NCI-H146 (cell line): ENCODE measurements at regions not wholly inside any gene's neighbourhood (a gene's known extent, or its start where the extent isn't known, plus 50 kb on each side); places are given as distances from the start of the nearest gene placed in this dataset.
"Not testable (repeated sequence)": the region's sequence is repeated elsewhere in the genome, so short reads cannot be mapped to it uniquely, and the experiment has no call there.

Experiments
- DNase-seq: peaks from one replicate; lab custom pipeline; 2025; lab: John Stamatoyannopoulos, UW

DNA sequence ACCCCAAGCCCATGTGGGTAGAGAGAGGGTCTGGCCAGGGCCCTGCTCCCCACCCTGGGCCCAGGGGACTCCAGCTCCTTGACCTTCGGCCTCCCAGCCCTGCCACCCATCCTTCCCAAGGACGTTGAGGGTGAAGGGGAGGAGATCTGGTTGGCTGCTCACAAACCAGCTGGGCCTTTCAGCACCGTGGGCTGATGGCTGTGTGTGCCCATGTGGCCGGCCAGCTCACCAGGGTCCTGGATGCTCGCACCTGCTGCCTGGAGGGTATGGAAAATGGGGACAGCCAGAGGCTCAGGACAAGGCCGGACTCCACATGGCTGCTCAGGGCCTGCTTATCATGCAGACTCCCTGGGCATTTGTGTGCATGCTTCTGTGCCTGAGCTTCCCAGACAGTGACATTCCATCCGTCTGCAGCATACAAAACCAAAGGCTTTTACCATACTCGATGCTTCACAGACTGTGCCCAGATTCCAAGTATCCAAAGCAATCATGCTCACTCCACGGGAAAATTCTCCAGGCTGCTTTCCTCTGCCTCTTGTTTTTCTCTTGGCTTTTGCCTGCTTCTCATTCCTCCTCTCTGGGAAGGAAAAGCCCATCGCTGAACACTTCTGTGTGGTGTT is 112.5 kb upstream of the ZNF469 start:
- DNase-seq: not testable (repeated sequence)

DNA sequence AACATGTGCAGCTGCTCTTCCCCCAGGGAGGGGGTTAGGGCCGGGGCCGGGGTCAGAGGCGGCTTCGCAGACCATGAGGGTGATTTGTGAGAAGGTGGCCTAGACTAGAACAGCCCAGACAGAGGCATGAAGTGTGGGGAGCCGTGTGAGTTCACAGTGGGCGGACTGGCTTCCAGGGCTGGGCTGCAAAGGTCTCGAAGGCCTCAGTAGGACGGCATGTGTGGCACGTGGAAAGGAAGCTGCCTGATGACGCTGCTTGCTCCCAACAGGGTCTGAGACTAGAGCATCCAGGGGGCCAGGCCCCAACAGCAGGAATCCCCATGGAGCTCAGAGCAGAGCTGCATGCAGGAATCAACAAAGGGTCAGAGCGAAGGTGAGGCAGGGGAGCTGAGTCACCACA is 111.5 kb upstream of the ZNF469 start:
- not testable (repeated sequence) for DNase-seq

DNA sequence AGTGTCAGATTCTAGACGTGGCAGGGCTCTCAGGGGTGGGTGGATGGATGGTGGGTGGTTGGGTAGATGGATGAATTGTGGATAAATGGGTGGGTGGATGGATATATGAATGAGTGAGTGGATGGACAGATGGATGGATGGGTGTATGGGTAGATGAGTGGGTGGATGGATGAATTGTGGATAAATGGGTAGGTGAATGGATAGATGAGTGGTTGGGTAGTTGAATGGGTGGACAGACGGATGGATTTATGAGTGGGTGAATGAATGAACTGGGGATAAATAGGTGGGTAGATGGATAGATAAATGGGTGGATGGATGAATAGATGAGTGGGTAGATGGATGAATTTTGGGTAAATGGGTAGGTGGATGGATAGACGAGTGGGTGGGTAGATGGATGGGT is 111.0 kb upstream of the ZNF469 start:
- not testable (repeated sequence) for DNase-seq

DNA sequence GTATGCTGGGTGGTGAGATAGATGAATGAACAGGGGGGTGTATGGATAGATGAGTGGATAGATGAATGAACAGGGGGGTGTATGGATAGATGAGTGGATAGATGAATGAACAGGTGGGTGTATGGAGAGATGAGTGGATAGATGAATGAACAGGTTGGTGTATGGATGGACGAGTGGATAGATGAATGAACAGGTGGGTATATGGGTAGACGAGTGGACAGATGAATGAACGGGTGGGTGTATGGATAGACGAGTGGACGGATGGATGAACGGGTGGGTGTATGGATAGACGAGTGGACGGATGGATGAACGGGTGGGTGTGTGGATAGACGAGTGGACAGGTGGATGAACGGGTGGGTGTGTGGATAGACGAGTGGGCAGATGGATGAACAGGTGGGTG is 110.3 kb upstream of the ZNF469 start:
- not testable (repeated sequence) for DNase-seq

DNA sequence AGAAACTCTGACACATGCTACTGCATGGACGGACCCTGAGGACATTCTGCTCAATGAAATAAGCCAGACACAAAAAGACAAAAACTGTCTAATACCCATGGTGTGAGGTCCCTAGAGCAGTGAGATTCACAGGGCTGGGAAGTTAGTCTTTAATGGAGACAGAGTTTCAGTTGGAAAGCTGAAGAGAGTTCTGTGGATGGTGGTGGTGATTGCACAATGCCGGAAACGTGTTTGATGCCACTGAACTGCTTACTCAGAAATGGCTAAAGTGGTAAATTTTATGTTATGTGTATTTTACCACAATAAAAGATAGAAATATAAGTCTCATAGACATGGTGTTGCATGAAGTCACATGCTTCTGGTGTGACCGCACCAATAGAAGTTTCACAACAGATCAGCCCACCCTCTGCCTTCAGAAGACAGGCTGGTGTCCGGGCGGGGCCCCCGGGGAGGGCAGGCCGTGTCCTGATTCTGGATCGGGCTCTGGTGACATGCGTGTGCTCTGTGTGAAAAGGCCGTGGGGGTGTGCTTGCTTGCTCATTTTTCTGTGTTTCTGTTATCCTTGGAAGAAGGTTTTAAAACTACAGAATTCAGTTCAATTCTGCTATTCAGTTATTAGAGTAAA is 108.5 kb upstream of the ZNF469 start:
- DNase-seq: not testable (repeated sequence)

DNA sequence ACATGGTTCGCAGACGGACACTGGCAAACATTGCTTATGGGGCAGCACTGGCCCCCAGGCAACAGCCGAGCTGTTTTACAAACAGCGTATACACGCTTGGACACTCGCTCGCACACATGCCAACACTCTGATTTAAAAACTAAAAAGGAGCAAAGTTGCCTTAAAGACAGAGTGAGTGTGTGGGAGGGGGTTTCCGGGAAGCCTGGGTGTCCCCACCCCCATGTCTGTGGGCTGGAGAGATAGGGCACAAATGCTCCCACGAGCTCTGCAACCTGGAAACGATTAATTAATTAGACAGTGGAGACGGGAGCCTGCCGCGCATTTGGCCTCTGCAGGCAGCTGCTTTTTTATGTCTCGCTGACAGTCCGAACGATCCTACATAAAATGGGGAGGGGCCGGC is 107.9 kb upstream of the ZNF469 start:
- no peak for DNase-seq

DNA sequence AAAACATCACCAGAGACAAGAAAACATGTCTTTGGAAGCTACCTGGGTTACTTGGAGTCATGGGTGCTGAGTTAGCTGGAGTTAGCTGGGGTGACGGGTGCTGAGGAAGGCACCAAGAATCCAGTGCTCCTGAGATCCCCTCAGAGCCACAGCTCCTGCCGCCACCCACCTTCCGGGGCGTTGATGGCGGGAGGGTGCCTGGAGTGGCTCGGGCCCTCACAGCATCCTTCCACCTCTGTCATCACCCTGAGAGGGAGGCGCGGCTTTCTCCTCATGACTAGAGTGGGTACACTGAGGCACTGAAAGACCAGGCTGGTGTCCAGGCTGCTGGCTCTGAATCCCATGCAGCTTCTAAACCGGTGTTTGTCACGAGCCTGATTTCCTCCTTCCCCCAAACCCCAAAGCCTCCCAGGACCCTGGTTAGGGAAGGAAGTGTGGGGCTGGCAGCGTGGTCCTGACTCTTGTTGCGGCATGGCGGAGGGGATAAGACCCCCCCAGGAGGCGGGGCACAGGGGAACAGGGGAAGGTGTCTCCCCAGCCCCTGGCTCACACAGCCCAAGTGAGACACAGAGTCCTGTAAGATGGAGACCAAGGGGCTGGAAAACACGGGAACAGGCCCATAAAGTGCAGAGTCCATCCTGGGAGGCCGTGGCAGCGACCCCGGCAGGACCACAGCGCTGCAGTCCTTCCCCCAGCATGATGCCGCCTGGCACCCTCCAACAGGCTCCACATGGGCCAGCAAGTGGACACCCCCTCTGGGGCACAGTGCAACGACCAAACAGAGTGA is 107.2 kb upstream of the ZNF469 start:
- DNase-seq: not testable (repeated sequence)

DNA sequence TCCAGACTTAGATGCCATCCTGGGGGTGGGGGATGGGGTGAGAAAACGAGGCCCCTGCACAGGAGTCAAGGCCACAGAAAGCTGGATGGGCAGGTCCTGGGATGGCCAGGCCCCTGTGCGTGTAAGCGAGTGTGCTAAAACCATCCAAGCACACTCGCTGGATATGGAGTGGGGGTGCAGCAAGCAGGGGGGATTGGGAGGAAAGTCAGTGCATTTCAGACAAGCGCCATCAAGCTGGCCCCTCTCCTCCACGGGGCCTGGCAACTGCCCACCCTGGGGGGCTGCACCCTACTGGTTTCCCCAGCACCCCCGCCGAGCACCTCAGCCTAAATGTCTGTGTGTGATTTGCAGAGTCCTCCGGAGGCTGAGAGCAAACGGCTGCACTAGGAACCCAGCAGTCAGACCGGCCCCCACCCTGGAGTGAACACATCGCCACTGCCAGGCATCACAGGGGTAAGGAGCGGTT is 106.6 kb upstream of the ZNF469 start:
- DNase-seq: not testable (repeated sequence)

DNA sequence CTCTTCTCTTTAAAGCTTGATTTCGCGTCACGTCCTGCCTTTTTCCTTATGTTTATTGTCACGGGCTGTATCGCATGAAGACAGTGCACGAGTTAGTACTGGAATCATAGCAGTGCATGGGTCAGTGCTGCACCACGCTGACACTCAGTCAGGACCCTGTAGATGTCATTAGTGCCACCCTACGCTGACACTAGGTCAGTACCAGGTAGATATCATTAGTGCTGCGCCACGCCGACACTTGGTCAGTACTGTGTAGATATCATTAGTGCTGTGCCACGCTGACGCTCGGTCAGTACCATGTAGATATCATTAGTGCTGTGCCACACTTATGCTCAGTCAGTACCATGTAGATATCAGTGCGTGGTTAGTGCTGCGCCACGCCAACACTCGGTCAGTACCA is 106.2 kb upstream of the ZNF469 start:
- DNase-seq: no peak

DNA sequence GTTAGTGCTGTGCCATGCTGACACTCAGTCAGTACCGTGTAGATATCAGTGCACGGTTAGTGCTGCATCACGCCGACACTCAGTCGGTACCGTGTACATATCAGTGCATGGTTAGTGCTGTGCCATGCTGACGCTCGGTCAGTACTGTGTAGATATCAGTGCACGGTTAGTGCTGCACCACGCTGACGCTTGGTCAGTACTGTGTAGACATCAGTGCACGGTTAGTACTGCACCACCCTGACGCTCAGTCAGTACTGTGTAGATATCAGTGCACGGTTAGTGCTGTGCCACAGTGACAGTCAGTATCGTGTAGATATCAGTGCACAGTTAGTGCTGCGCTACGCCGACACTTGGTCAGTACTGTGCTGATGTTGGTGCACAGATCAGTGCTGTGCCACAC is 102.8 kb upstream of the ZNF469 start:
- no peak for DNase-seq

DNA sequence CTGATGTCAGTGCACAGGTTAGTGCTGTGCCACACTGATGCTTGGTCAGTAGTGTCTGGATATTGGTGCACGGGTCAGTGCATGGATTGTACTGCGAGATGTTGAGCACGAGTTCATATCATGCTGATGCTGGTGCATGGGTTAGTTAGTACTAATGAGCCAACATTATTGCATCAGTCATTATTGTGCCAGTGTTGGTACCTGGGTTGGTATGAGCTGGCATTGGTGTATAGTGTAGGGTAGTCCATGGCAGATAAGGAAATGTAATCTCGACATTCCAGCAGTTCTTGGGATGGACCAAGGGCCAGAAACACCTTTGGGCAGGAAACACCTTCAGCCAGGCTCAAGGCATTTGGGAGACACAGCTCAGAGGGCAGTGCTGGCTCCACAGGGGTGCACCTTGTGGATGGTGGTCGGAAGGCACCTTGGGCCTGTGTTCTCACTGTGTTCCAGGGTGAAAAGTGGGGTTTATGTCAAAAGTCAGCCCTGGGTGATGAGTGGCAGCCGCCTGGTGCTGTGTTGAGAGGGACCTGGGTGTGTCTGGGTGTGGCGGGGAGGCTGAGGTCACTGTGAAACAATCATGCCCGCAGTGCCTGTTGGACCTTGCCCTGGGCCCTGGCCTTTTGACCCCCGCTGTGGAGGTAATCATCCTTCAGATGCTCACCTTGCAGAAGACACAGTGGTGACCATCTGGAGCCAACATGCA is 100.7 kb upstream of the ZNF469 start:
- no peak for DNase-seq

DNA sequence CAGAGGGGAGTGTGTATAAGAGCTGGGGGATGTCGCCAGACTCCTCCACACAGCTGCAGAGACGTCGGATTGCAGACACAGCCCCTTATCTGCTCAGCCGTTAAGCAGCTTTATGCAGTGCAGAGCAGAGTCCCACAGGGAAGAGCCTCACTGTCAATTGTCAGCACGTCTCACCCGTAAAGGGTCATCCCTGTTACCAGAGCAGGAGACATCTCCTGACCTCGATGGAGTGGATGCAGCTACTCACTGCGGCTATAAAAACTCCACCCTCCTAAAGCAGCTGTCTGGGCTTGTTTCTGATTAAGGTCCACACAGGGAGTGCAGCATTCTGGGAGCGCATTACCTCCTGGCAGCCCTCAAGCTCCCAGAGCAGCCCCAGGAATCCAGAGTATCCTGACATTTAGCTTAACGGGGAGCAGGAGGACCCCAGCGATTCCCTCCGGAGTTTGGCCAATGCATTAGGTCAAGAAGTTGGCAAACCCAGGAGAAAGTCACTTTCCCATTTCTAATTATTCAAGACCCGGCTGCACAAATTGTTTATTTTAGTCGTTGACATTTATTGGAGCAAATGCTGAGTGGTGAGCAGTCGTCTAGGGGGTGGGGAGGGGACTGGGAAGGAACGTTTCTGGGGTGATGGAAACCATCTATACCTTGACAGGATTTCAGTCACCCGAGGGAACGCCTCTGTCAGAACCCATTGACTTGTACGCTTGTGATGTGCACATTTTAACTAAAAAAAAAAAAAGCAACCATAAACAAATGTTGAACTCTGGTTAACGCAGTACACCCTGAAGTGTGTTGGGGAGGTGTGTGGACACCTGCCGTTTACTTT is 100.0 kb upstream of the ZNF469 start:
- DNase-seq: no peak

DNA sequence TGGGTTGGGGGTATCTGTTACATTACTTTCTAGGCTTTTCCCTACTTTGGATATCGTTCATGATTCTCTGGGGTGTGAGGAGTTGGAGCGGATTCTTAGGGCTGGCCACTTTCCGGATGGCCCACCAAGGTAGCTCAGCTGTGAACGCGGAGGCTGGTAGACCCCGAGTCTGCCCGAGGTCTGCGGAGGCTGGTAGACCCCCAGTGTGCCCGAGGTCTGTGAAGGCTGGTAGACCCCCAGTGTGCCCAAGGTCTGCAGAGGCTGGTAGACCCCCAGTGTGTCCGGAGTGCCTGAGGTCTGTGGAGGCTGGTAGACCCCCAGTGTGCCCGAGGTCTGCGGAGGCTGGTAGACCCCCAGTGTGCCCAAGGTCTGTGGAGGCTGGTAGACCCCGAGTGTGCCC is 99.2 kb upstream of the ZNF469 start:
- DNase-seq: no peak

DNA sequence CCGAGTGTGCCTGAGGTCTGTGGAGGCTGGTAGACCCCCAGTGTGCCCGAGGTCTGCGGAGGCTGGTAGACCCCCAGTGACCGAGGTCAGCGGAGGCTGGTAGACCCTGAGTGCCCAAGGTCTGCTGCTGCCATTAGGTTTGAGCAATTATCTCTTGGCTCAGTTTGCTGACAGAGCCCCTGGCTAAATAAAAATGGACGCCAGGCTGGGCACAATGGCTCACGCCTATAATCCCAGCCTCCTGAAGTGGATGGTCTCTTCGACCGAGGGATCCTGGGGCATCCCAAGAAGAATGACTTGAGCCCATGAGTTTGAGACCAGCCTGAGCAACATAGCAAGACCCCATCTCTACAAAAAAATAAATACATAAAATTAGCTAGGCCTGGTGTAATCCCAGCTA is 98.7 kb upstream of the ZNF469 start:
- DNase-seq: no peak

DNA sequence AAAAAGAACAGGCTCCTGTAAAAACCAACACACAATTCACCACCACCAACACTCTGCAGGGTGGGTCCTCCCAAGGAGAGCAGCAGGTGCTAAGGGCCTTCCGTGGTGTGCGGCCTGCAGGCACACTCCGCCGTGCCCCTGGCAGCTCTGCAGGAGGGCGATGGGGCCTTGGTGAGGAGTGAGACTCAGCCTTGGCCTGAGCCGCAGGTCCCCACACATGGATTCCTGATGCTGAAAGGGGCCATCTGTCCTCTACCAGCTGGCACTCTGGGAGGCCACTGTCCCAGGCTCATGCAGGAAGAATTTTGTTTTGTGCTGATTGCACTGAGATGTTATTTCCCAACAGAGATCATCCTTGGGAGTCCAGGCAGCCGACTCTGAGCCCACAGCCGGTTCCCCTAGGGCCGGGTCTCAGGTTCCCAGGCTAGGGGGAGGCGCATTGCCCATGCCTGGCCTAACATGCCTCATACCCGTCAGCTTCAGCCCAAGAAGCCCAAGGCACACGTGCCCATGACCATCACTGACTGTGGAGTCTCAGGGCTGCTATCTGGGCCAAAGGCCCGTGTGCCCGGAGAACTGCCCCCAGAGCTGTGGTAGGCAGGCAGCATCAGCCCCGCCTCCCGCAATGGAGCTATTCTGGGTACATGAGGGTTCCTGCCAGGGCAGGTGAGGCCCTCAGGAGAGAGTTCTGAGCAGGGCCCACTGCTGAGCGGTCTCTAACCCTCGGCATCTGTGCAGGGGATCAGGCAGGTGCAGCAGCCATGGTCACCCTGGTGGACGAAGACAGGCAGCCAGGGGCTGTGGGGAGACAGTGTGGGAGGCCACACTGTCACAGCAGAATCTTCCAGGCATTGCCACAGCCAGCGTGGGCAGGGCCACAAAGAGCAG is 97.9 kb upstream of the ZNF469 start:
- no peak for DNase-seq

DNA sequence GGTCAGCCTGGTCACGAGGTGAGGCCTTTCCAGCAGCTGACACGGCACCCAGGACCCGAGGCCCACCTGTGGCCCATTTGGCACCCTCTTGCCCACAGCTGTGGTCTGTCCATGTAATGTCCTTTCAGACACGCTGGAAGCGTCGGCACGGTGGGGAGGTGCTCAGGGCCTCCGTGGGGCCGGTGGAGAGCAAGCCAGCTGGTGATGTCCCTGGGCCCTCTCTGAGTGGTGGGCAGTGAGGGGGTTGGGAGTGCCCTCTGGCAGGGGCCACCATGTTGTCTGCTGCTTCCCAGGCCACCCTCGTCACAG is 97.3 kb upstream of the ZNF469 start:
- DNase-seq: no peak

DNA sequence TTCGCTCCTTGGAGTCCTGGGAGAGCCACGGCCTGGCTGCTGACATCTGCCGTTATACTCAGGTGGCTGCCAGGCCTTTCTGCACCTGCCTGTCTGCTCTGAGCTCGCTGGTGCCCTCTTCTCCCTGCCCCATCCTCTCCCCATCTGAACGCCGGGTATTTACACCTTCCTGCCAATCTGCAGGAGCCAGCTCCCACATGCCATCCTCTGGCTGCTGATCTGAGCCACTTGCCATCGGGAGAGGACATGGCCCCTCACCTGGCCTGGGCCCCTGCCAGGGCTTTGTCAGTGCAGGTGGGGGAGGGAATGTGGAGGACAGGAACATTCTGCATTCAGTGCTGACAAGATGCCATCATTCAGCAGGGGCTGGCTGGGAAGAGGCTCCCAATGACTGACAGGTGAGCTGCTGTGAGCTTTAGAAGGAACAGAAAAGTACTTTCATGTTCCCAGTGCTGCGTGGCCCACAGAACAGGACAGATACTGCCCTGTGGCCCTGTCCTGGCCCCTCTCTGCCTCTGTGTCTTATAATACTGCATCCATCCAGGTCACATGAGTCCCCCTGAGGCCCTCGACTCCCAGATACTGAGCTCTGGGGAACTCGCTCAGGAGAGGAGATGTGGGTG is 96.3 kb upstream of the ZNF469 start:
- DNase-seq: no peak

DNA sequence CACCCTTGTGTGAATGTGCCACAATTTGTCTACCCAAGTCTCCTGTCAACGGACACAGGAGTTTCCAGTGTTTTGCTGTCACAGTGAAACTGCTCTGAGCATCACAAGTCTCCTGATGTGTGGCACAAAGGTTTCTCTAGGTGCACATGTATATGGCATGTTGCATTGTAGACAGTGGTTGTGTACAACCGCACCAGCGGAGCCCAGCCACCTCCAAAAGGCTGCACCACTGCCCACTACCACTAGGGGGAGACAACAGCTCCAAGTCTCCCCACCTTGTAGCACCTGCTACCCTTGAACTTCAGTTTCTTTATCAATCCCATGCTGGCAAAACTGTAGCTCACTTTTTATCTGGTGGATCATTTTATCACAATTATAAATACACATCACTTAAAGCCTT is 95.5 kb upstream of the ZNF469 start:
- no peak for DNase-seq

DNA sequence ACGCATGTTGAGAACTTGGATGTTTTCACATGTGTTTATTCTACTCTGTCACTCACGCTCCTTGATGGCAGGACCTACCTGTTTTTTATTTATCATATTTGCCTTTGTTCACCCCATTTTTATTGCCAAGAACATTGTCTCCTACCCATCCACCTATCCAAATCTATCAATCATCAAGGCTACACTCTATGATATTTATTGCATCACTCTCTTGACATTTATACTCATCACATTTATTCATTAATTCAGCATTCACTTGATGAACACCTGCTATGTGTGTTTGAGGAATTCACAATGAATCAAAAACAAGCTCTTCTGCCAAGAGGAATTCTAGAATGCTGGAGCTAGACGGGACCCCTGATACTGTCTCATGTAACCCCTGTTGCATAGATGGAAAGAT is 94.5 kb upstream of the ZNF469 start:
- DNase-seq: no peak

DNA sequence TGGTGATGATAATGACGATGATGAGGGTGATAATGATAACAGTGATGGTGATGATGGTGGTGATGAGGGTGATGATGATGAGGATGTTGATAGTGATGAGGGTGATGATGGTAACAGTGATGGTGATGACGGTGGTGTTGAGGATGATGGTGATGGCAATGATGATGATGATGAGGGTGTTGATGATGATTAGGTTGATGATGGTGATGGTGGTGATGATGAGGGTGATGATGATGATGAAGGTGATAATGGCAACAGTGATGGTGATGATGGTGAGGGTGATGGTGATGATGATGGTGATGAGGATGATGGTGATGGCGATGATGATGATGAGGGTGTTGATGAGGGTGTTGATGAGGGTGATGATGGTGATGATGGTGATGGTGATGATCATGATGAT is 93.8 kb upstream of the ZNF469 start:
- DNase-seq: no peak
